Tibial nerve (tissue), 4 donors: ENCODE measurements at regions not wholly inside any gene's neighbourhood (a gene's known extent, or its start where the extent isn't known, plus 50 kb on each side); places are given as distances from the start of the nearest gene placed in this dataset.

ENCODE experiments used
- CTCF ChIP-seq, 5 experiments: fragments of 200-600 bp in 3 of 5; fragments of 450-650 bp in 2 of 5; sonication (generic) in 3 of 5; IDR thresholded peaks; one replicate each; pipeline ENCODE4 v1.5.1; 2016 to 2019; ENCODE audit warnings: antibody characterized with exemption in 5 of 5, mild to moderate bottlenecking in 3 of 5, moderate library complexity in 2 of 5
- EP300 ChIP-seq, 2 donors: sonication (generic); formaldehyde crosslinking; IDR thresholded peaks; one replicate each; pipeline ENCODE4 v1.6.1; 2017; ENCODE audit warnings: antibody characterized with exemption in 2 of 2, mild to moderate bottlenecking in 1 of 2
- POLR2A ChIP-seq, 2 donors: fragments of 450-650 bp; IDR thresholded peaks; one replicate each; pipeline ENCODE4 v1.6.1; 2017; ENCODE audit warnings: antibody characterized with exemption in 2 of 2, mild to moderate bottlenecking in 2 of 2, moderate library complexity in 2 of 2

- TF ChIP-seq CTCF (IDR thresholded peaks at IDR 0.05) (no peak), POLR2A (IDR thresholded peaks at IDR 0.05) (no peak), EP300 (IDR thresholded peaks at IDR 0.05) (no peak)
Observed at GRCh38 chr18:8526332-8526731, 82.9 kb upstream of the RAB12 start.
